Breast epithelium (tissue), 4 donors: ENCODE measurements at regions not wholly inside any gene's neighbourhood (a gene's known extent, or its start where the extent isn't known, plus 50 kb on each side); places are given as distances from the start of the nearest gene placed in this dataset.

Experiments
- DNase-seq, 2 donors: peaks; one replicate each; pipeline ENCODE4 v3.0.0-alpha.2; 2019; ENCODE audit warnings: low spot score in 2 of 2
- H3K27ac ChIP-seq, 2 donors: fragments of 200-600 bp; sonication (generic) in 1 of 2; one replicate each; pipeline ENCODE4 v1.5.1; 2016 to 2019; ENCODE audit warnings: mild to moderate bottlenecking in 1 of 2
- H3K27me3 ChIP-seq, 2 donors: fragments of 200-600 bp; sonication (generic) in 1 of 2; one replicate each; pipeline versions ENCODE4 v1.5.1 to v1.6.0; 2017 to 2019; ENCODE audit warnings: control low read depth in 1 of 2, mild to moderate bottlenecking in 1 of 2
- H3K36me3 ChIP-seq: fragments of 200-600 bp; one replicate; pipeline ENCODE4 v1.5.1; 2019
- H3K4me1 ChIP-seq, 2 donors: fragments of 200-600 bp; sonication (generic); one replicate each; pipeline ENCODE4 v1.5.1; 2016 to 2019; ENCODE audit warnings: control low read depth in 1 of 2
- H3K4me3 ChIP-seq, 3 donors: fragments of 200-600 bp; sonication (generic); 1 replicate in 2 of 3; 2 replicates in 1 of 3; pipeline ENCODE4 v1.5.1; 2016 to 2019; ENCODE audit warnings: mild to moderate bottlenecking in 3 of 3, moderate library complexity in 2 of 3
- H3K9me3 ChIP-seq, 2 donors: fragments of 200-600 bp; sonication (generic) in 1 of 2; one replicate each; pipeline ENCODE4 v1.5.1; 2016 to 2019; ENCODE audit warnings: control low read depth in 1 of 2
- POLR2A ChIP-seq: fragments of 450-650 bp; IDR thresholded peaks from one replicate; pipeline ENCODE4 v1.6.1; 2016; ENCODE audit warnings: antibody characterized with exemption, mild to moderate bottlenecking, moderate library complexity
- POLR2AphosphoS5 ChIP-seq, 3 donors: sonication (generic); formaldehyde crosslinking; IDR thresholded peaks; one replicate each; pipeline ENCODE4 v1.6.1; 2017; ENCODE audit warnings: antibody characterized with exemption in 3 of 3
- intact Hi-C: fragments of 100-400 bp; cut with DNase I; formaldehyde crosslinking; loops from one replicate; pipeline ENCODE4 v1.15.1; 2023; ENCODE audit warnings: low total_unique reads
- TF ChIP-seq, protein P1 (sequence below), 3 donors: fragments of 450-650 bp; IDR thresholded peaks; one replicate each; pipeline ENCODE4 v1.5.1; 2016 to 2017; ENCODE audit warnings: antibody characterized with exemption in 3 of 3, mild to moderate bottlenecking in 3 of 3, moderate library complexity in 3 of 3

DNA sequence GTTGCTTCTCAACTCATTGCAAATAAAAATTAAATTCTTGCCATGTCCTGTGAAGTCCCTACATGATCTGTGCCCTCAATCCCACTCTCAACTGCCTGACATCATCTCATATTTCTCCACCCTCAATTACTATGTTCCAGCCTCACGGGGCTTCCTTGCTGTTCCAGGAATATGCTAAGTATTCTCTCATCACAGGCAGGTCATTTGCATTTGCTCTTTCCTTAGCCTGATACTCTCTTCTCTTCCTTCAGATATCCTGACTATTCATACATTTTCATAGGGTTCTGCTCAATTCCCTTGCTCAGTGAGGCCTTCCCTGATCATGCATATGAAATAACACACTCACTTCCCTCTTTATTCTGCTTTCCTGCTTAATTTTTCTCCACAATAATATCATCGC is 135.1 kb upstream of the DAB2 start:
- Histone ChIP-seq H3K4me3 (no peak overlapping the region), H3K36me3 (no peaks in the 10 kb centered on the region)
- intact Hi-C loops, result loop anchor here (5.0 kb wide), 1 partner anchor 497 kb away; no protein-coding TSS in a partner anchor

GRCh38 chr5:39558541-39558940 is 133.8 kb upstream of the DAB2 start:
- H3K27ac ChIP-seq, result no peak overlapping the region
- no peaks in the 10 kb centered on the region for H3K36me3 ChIP-seq
- TF ChIP-seq POLR2AphosphoS5 (IDR thresholded peaks at IDR 0.05), result no peak
- TF ChIP-seq, protein P1, sequence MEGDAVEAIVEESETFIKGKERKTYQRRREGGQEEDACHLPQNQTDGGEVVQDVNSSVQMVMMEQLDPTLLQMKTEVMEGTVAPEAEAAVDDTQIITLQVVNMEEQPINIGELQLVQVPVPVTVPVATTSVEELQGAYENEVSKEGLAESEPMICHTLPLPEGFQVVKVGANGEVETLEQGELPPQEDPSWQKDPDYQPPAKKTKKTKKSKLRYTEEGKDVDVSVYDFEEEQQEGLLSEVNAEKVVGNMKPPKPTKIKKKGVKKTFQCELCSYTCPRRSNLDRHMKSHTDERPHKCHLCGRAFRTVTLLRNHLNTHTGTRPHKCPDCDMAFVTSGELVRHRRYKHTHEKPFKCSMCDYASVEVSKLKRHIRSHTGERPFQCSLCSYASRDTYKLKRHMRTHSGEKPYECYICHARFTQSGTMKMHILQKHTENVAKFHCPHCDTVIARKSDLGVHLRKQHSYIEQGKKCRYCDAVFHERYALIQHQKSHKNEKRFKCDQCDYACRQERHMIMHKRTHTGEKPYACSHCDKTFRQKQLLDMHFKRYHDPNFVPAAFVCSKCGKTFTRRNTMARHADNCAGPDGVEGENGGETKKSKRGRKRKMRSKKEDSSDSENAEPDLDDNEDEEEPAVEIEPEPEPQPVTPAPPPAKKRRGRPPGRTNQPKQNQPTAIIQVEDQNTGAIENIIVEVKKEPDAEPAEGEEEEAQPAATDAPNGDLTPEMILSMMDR (IDR thresholded peaks at IDR 0.05), result no peak
- no peak for TF ChIP-seq POLR2A
- H3K4me3 ChIP-seq, result no peak overlapping the region
- H3K27me3 ChIP-seq, result no peaks in the 10 kb centered on the region
- no peaks in the 10 kb centered on the region for H3K4me1 ChIP-seq
- H3K9me3 ChIP-seq, result no peaks in the 10 kb centered on the region
- no peak for DNase-seq
- intact Hi-C loops, result loop anchor here (5.0 kb wide), 1 partner anchor 499 kb away; no protein-coding TSS in a partner anchor

More for the DNA sequence above, 135.1 kb upstream of the DAB2 start:
- TF ChIP-seq POLR2A (no peak), POLR2AphosphoS5 (IDR thresholded peaks at IDR 0.05) (no peak)
- TF ChIP-seq, protein P1 (IDR thresholded peaks at IDR 0.05), result no peak
- Histone ChIP-seq H3K27me3 (no peaks in the 10 kb centered on the region), H3K4me1 (no peaks in the 10 kb centered on the region), H3K9me3 (no peaks in the 10 kb centered on the region), H3K27ac (no peak overlapping the region)
- DNase-seq, result no peak

- Histone ChIP-seq H3K4me3 (no peak overlapping the region), H3K9me3 (no peaks in the 10 kb centered on the region), H3K4me1 (no peaks in the 10 kb centered on the region), H3K27me3 (no peaks in the 10 kb centered on the region), H3K36me3 (no peaks in the 10 kb centered on the region), H3K27ac (no peak overlapping the region)
- TF ChIP-seq POLR2A, result no peak
- TF ChIP-seq POLR2AphosphoS5 (IDR thresholded peaks at IDR 0.05), result no peak
- TF ChIP-seq, protein P1 (IDR thresholded peaks at IDR 0.05), result no peak
- intact Hi-C loops, result loop anchor here (5.0 kb wide), 1 partner anchor 502 kb away; no protein-coding TSS in a partner anchor
- DNase-seq, result no peak
Observed at GRCh38 chr5:39555788-39556187, 131.0 kb upstream of the DAB2 start.

GRCh38 chr5:39547553-39548154 is 122.9 kb upstream of the DAB2 start:
- Histone ChIP-seq H3K4me3 (peak overlapping the region in 2 of 3 donors; percentile 15 to 30), H3K27ac (no peak overlapping the region)
- intact Hi-C loops, result no loop called here

DNA sequence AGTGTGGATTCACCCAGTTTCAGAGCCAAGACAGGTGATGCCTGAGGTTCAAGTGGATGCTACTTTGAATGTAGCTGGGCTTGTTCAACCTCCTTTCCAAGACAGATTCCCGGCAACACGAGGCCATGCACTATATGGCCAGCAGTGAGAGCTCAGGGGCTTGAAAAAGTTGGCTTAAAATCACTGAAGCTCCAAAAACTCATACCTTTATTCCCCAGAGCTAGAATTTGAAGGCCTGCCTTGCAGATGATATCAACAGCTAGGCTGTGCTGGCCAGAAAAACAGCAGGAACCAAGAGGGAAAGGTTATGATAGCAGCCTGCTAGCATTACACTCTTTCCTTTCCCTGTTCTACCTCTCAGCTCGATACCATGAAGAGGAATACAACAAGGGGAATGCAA is 120.2 kb upstream of the DAB2 start:
- intact Hi-C loops, result no loop called here
- Histone ChIP-seq H3K4me3 (no peak overlapping the region), H3K9me3 (no peaks in the 10 kb centered on the region), H3K4me1 (no peaks in the 10 kb centered on the region), H3K27ac (no peak overlapping the region), H3K27me3 (no peaks in the 10 kb centered on the region), H3K36me3 (no peaks in the 10 kb centered on the region)
- no peak for DNase-seq
- no peak for TF ChIP-seq POLR2AphosphoS5 (IDR thresholded peaks at IDR 0.05)
- TF ChIP-seq POLR2A, result no peak
- TF ChIP-seq, protein P1 (IDR thresholded peaks at IDR 0.05), result no peak

More at GRCh38 chr5:39547553-39548154, 122.9 kb upstream of the DAB2 start:
- Histone ChIP-seq H3K36me3 (no peaks in the 10 kb centered on the region), H3K4me1 (no peaks in the 10 kb centered on the region), H3K27me3 (no peaks in the 10 kb centered on the region), H3K9me3 (no peaks in the 10 kb centered on the region)
- no peak for TF ChIP-seq POLR2A
- TF ChIP-seq, protein P1 (IDR thresholded peaks at IDR 0.05), result peak; percentile 32 to 76 (median 68)
- DNase-seq, result no peak
